HUES48 (cell line): ENCODE measurements at regions not wholly inside any gene's neighbourhood (a gene's known extent, or its start where the extent isn't known, plus 50 kb on each side); places are given as distances from the start of the nearest gene placed in this dataset.

Source experiments
- H3K27ac ChIP-seq: one replicate; pipeline ENCODE4 v1.7.0; 2013; ENCODE audit warnings: low read depth, low read length, inconsistent platforms
- H3K27me3 ChIP-seq: 2 replicates; pipeline ENCODE4 v1.6.1; 2013; ENCODE audit warnings: mild to moderate bottlenecking, low read length; ENCODE audit not compliant: control insufficient read depth, insufficient read depth
- H3K36me3 ChIP-seq: 2 replicates; pipeline ENCODE4 v1.6.1; 2013; ENCODE audit warnings: low read length; ENCODE audit not compliant: control insufficient read depth, insufficient read depth
- H3K4me1 ChIP-seq: 2 replicates; pipeline ENCODE4 v1.6.1; 2013; ENCODE audit warnings: mild to moderate bottlenecking, low read length; ENCODE audit not compliant: control insufficient read depth, insufficient read depth
- H3K4me3 ChIP-seq: 2 replicates; pipeline ENCODE4 v1.5.1; 2013; ENCODE audit warnings: mild to moderate bottlenecking, low read depth, low read length
- H3K9ac ChIP-seq: 2 replicates; pipeline ENCODE4 v1.6.1; 2013; ENCODE audit warnings: mild to moderate bottlenecking, low read depth, low read length, moderate library complexity
- H3K9me3 ChIP-seq: 2 replicates; pipeline ENCODE4 v1.6.1; 2013; ENCODE audit warnings: low read length; ENCODE audit not compliant: control insufficient read depth, insufficient read depth

- Histone ChIP-seq H3K4me3 (no peak overlapping the region), H3K9me3 (peaks cover 37% of the 10 kb centered on the region), H3K4me1 (no peaks in the 10 kb centered on the region), H3K27me3 (no peaks in the 10 kb centered on the region), H3K36me3 (peaks cover 4% of the 10 kb centered on the region; the same call in 1 of the 2 replicates), H3K27ac (no peak overlapping the region), H3K9ac (no peak overlapping the region)
Observed at GRCh38 chr4:134695433-134695832, 493.8 kb upstream of the PABPC4L start.

GRCh38 chr4:134691915-134692314 is 490.3 kb upstream of the PABPC4L start:
- Histone ChIP-seq H3K36me3 (no peaks in the 10 kb centered on the region), H3K9ac (no peak overlapping the region), H3K27me3 (no peaks in the 10 kb centered on the region), H3K9me3 (peaks cover 10% of the 10 kb centered on the region), H3K27ac (no peak overlapping the region), H3K4me1 (no peaks in the 10 kb centered on the region), H3K4me3 (no peak overlapping the region)

- Histone ChIP-seq H3K4me1 (peaks cover 8% of the 10 kb centered on the region; the same call in 1 of the 2 replicates), H3K36me3 (no peaks in the 10 kb centered on the region), H3K27me3 (no peaks in the 10 kb centered on the region), H3K9me3 (peaks cover 10% of the 10 kb centered on the region), H3K9ac (no peak overlapping the region), H3K27ac (no peak overlapping the region), H3K4me3 (no peak overlapping the region)
Observed at GRCh38 chr4:134687646-134688628, 486.3 kb upstream of the PABPC4L start.

GRCh38 chr4:134677209-134677814 is 475.7 kb upstream of the PABPC4L start:
- H3K27ac ChIP-seq, result no peak overlapping the region
- no peaks in the 10 kb centered on the region for H3K27me3 ChIP-seq
- no peaks in the 10 kb centered on the region; the same call in 1 of the 2 replicates for H3K36me3 ChIP-seq
- no peaks in the 10 kb centered on the region; the same call in 1 of the 2 replicates for H3K4me1 ChIP-seq
- H3K9ac ChIP-seq, result no peak overlapping the region
- H3K9me3 ChIP-seq, result peaks cover 17% of the 10 kb centered on the region
- H3K4me3 ChIP-seq, result no peak overlapping the region

- peaks cover 9% of the 10 kb centered on the region; the same call in 1 of the 2 replicates for H3K9me3 ChIP-seq
- no peaks in the 10 kb centered on the region for H3K4me1 ChIP-seq
- H3K27ac ChIP-seq, result no peak overlapping the region
- H3K27me3 ChIP-seq, result no peaks in the 10 kb centered on the region
- no peak overlapping the region for H3K9ac ChIP-seq
- H3K4me3 ChIP-seq, result no peak overlapping the region
- no peaks in the 10 kb centered on the region for H3K36me3 ChIP-seq
Observed at GRCh38 chr4:134668237-134668636, 466.6 kb upstream of the PABPC4L start.

GRCh38 chr4:134666640-134667039 is 465.1 kb upstream of the PABPC4L start:
- H3K27ac ChIP-seq, result no peak overlapping the region
- H3K27me3 ChIP-seq, result no peaks in the 10 kb centered on the region
- H3K4me3 ChIP-seq, result no peak overlapping the region
- peaks cover 9% of the 10 kb centered on the region; the same call in 1 of the 2 replicates for H3K9me3 ChIP-seq
- H3K4me1 ChIP-seq, result no peaks in the 10 kb centered on the region
- H3K36me3 ChIP-seq, result no peaks in the 10 kb centered on the region
- no peak overlapping the region for H3K9ac ChIP-seq

- Histone ChIP-seq H3K27me3 (no peaks in the 10 kb centered on the region), H3K9ac (no peak overlapping the region), H3K36me3 (no peaks in the 10 kb centered on the region), H3K9me3 (peaks cover 9% of the 10 kb centered on the region; the same call in 1 of the 2 replicates), H3K4me1 (no peaks in the 10 kb centered on the region), H3K27ac (no peak overlapping the region), H3K4me3 (no peak overlapping the region)
Observed at GRCh38 chr4:134665429-134665828, 463.8 kb upstream of the PABPC4L start.

GRCh38 chr4:134663742-134664141 is 462.2 kb upstream of the PABPC4L start:
- Histone ChIP-seq H3K9ac (no peak overlapping the region), H3K36me3 (no peaks in the 10 kb centered on the region), H3K27ac (no peak overlapping the region), H3K9me3 (peaks cover 9% of the 10 kb centered on the region; the same call in 1 of the 2 replicates), H3K27me3 (no peaks in the 10 kb centered on the region), H3K4me1 (no peaks in the 10 kb centered on the region), H3K4me3 (no peak overlapping the region)

- Histone ChIP-seq H3K27ac (no peak overlapping the region), H3K4me3 (no peak overlapping the region), H3K9me3 (no peaks in the 10 kb centered on the region), H3K27me3 (no peaks in the 10 kb centered on the region), H3K36me3 (no peaks in the 10 kb centered on the region), H3K4me1 (peaks cover 3% of the 10 kb centered on the region; the same call in 1 of the 2 replicates), H3K9ac (no peak overlapping the region)
Observed at GRCh38 chr4:134650461-134650860, 448.9 kb upstream of the PABPC4L start.

GRCh38 chr4:134645778-134646177 is 444.2 kb upstream of the PABPC4L start:
- H3K27me3 ChIP-seq, result no peaks in the 10 kb centered on the region
- no peaks in the 10 kb centered on the region for H3K36me3 ChIP-seq
- no peak overlapping the region for H3K9ac ChIP-seq
- no peaks in the 10 kb centered on the region for H3K9me3 ChIP-seq
- H3K4me1 ChIP-seq, result no peaks in the 10 kb centered on the region
- H3K27ac ChIP-seq, result no peak overlapping the region
- no peak overlapping the region for H3K4me3 ChIP-seq
